ENCODE measurements at regions not wholly inside any gene's neighbourhood (a gene's known extent, or its start where the extent isn't known, plus 50 kb on each side); places are given as distances from the start of the nearest gene placed in this dataset.
"Not testable (repeated sequence)": the region's sequence is repeated elsewhere in the genome, so short reads cannot be mapped to it uniquely, and the experiment has no call there.

- no peak for TF ChIP-seq CTCF (IDR thresholded peaks at IDR 0.05; ENCODE audit: low read depth, low read length)
- no peak overlapping the region for H3K4me3 ChIP-seq (ENCODE audit: low read depth, low read length)
- DNase-seq (ENCODE audit: low read depth, low spot score) = no peak
- in situ Hi-C loops (cut with HindIII; ENCODE audit: low sequenced_read_pairs) = no loop called here
Measured at GRCh38 chr6:115747719-115748118, 313.0 kb downstream of the FRK start.

DNA sequence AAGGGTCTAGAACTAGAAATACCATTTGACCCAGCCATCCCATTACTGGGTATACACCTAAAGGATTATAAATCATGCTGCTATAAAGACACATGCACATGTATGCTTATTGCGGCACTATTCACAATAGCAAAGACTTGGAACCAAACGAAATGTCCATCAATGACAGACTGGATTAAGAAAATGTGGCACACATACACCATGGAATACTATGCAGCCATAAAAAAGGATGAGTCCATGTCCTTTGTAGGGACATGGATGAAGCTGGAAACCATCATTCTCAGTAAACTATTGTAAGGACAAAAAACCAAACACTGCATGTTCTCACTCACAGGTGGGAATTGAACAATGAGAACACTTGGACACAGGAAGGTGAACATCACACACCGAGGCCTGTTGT lies 314.1 kb downstream of the FRK start:
- DNase-seq (ENCODE audit: low read depth, low spot score); H3K4me3 ChIP-seq (ENCODE audit: low read depth, low read length); in situ Hi-C loops (cut with HindIII; ENCODE audit: low sequenced_read_pairs): not testable (repeated sequence)

DNA sequence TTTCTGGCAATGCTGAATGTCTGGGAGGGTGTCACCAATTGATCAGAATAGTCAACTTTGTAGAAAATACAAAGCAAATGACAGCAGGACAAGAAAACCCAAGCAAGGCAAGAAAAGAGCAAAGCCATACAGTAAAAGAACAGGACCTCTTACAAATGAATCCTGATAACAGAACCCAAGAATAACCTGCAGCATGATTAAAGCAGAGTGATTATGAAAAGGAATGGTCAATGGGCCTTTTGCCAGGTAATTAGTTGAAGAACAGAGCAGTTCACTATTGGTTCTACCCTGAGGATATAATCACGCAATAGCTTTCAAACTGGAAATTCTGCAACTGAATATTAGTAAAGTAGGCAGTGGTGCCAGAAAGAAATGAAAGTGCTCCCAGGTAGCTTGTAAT lies 319.8 kb downstream of the FRK start:
- no peak for TF ChIP-seq CTCF (IDR thresholded peaks at IDR 0.05; ENCODE audit: low read depth, low read length)
- no peak for DNase-seq (ENCODE audit: low read depth, low spot score)
- in situ Hi-C loops (cut with HindIII; ENCODE audit: low sequenced_read_pairs) = no loop called here
- H3K4me3 ChIP-seq (ENCODE audit: low read depth, low read length) = no peak overlapping the region

GRCh38 chr6:115735610-115736009 lies 325.1 kb downstream of the FRK start:
- TF ChIP-seq CTCF (IDR thresholded peaks at IDR 0.05; ENCODE audit: low read depth, low read length) = no peak
- in situ Hi-C loops (cut with HindIII; ENCODE audit: low sequenced_read_pairs) = no loop called here
- no peak overlapping the region for H3K4me3 ChIP-seq (ENCODE audit: low read depth, low read length)
- no peak for DNase-seq (ENCODE audit: low read depth, low spot score)

- DNase-seq (ENCODE audit: low read depth, low spot score) = no peak
- H3K4me3 ChIP-seq (ENCODE audit: low read depth, low read length) = no peak overlapping the region
- TF ChIP-seq CTCF (IDR thresholded peaks at IDR 0.05; ENCODE audit: low read depth, low read length) = no peak
- in situ Hi-C loops (cut with HindIII; ENCODE audit: low sequenced_read_pairs) = no loop called here
Measured at GRCh38 chr6:115733426-115733825, 327.3 kb downstream of the FRK start.

- no peak for TF ChIP-seq CTCF (IDR thresholded peaks at IDR 0.05; ENCODE audit: low read depth, low read length)
- DNase-seq (ENCODE audit: low read depth, low spot score) = no peak
- in situ Hi-C loops (cut with HindIII; ENCODE audit: low sequenced_read_pairs) = no loop called here
- no peak overlapping the region for H3K4me3 ChIP-seq (ENCODE audit: low read depth, low read length)
Measured at GRCh38 chr6:115729036-115729435, 331.7 kb downstream of the FRK start.

GRCh38 chr6:115728171-115728570 lies 332.5 kb downstream of the FRK start:
- DNase-seq (ENCODE audit: low read depth, low spot score) = no peak
- H3K4me3 ChIP-seq (ENCODE audit: low read depth, low read length) = no peak overlapping the region
- no peak for TF ChIP-seq CTCF (IDR thresholded peaks at IDR 0.05; ENCODE audit: low read depth, low read length)
- in situ Hi-C loops (cut with HindIII; ENCODE audit: low sequenced_read_pairs) = no loop called here

Measured in astrocyte of the spinal cord (primary cell).